ENCODE measurements at regions not wholly inside any gene's neighbourhood (a gene's known extent, or its start where the extent isn't known, plus 50 kb on each side); places are given as distances from the start of the nearest gene placed in this dataset.

- no peak for DNase-seq (ENCODE audit: low spot score)
Measured at GRCh38 chr10:91137822-91138221, 82.6 kb upstream of the PCGF5 start.

GRCh38 chr10:91140995-91141549 lies 79.4 kb upstream of the PCGF5 start:
- no peak for DNase-seq (ENCODE audit: low spot score)

- no peak for DNase-seq (ENCODE audit: low spot score)
Measured at GRCh38 chr10:91144961-91145360, 75.5 kb upstream of the PCGF5 start.

- no peak for DNase-seq (ENCODE audit: low spot score)
Measured at GRCh38 chr10:91146146-91146545, 74.3 kb upstream of the PCGF5 start.

GRCh38 chr10:91149550-91149949 lies 70.9 kb upstream of the PCGF5 start:
- no peak for DNase-seq (ENCODE audit: low spot score)

GRCh38 chr10:91150631-91151030 lies 69.8 kb upstream of the PCGF5 start:
- no peak for DNase-seq (ENCODE audit: low spot score)

- DNase-seq (ENCODE audit: low spot score), result no peak
Measured at GRCh38 chr10:91153508-91153907, 67.0 kb upstream of the PCGF5 start.

GRCh38 chr10:91154842-91155241 lies 65.6 kb upstream of the PCGF5 start:
- DNase-seq (ENCODE audit: low spot score), result no peak

- no peak for DNase-seq (ENCODE audit: low spot score)
Measured at GRCh38 chr10:91156196-91156595, 64.3 kb upstream of the PCGF5 start.

- no peak for DNase-seq (ENCODE audit: low spot score)
Measured at GRCh38 chr10:91159254-91159783, 61.1 kb upstream of the PCGF5 start.

- peak; percentile 65 for DNase-seq (ENCODE audit: low spot score)
Measured at GRCh38 chr10:91162050-91162494, 58.4 kb upstream of the PCGF5 start.

GRCh38 chr10:91162495-91163268 lies 57.8 kb upstream of the PCGF5 start:
- DNase-seq (ENCODE audit: low spot score), result peak; percentile 73

- DNase-seq (ENCODE audit: low spot score), result peak; percentile 56
Measured at GRCh38 chr10:91163269-91163868, 57.1 kb upstream of the PCGF5 start.

- peak; percentile 87 for DNase-seq (ENCODE audit: low spot score)
Measured at GRCh38 chr10:91163869-91164474, 56.5 kb upstream of the PCGF5 start.

GRCh38 chr10:91164520-91165065 lies 55.9 kb upstream of the PCGF5 start:
- DNase-seq (ENCODE audit: low spot score), result peak; percentile 75

- no peak for DNase-seq (ENCODE audit: low spot score)
Measured at GRCh38 chr10:91167406-91167805, 53.1 kb upstream of the PCGF5 start.

GRCh38 chr10:91170418-91170817 lies 50.0 kb upstream of the PCGF5 start:
- DNase-seq (ENCODE audit: low spot score), result no peak

All from RKO (cell line).